ENCODE measurements at regions not wholly inside any gene's neighbourhood (a gene's known extent, or its start where the extent isn't known, plus 50 kb on each side); places are given as distances from the start of the nearest gene placed in this dataset.

DNA sequence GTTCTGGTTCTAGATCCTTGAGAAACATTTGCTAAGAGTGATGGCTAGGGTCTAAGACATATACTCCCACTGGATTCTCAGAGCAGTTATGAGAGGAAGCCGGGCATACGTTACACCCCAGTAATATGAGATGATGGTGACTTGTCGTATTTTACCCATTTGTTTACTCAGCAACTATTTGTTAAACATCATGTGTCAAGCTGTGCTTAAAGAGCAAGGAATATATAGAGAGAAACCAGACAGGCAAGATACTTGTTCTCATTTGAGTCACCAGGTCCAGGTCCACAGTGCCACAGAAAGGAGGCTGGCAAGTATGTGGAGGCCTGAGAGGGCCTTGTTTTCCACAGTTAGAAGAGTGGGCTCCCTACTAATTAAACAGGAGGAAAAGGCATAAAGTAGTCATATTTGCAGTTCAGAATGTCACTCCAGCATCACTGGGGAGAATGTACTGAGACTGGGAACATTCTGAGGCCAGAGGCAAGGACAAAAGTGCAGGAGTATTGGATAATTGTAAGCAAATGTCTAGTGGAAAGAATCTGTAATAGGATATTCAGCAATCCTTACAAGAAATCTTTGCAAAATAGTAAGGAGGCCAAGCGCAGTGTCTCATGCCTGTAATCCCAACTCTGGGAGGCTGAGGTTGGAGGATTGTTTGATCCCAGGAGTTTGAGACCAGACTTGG is 142.2 kb downstream of the IRS2 start:
- DNase-seq (ENCODE audit: low read depth in 2 of 2), result no peak

DNA sequence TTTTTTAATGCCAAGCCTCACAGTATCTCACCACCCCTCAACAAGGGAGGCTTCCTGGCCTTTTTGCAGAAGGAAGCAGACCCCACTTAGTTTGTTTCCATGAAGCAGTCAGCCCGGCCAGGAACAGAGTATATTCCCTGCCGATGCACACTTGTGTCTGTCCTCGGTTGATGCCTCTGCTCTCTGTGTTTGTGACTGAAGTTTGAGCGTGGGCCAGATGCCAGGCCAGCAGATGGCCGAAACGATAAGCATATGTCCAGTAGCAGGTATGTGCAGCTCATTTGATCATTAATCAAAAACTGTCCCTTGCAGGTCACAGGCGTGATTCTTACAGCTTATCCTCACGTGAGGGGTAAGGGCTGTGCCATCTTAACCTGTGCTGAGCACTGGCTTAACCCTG is 144.0 kb downstream of the IRS2 start:
- no peak for DNase-seq (ENCODE audit: low read depth in 2 of 2)

DNA sequence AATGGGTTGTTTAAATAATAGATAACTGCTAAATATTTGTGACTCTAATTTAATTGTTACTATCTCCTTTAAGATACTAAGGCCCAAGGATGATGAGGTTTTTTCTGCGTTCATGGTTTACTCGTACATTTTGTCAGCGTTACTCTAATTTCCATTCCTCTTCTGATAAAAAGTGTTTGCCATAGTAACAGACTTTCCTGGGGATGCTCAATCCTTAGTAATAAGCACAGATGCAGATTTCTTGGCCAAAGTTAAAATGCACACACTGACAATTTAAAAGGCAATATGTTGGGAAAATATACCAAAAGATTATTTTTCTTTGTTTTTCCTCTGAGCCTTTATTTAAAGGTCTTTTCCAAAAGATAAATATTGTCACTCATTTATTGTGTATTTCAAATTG is 149.6 kb downstream of the IRS2 start:
- no peak for DNase-seq (ENCODE audit: low read depth in 2 of 2)

DNA sequence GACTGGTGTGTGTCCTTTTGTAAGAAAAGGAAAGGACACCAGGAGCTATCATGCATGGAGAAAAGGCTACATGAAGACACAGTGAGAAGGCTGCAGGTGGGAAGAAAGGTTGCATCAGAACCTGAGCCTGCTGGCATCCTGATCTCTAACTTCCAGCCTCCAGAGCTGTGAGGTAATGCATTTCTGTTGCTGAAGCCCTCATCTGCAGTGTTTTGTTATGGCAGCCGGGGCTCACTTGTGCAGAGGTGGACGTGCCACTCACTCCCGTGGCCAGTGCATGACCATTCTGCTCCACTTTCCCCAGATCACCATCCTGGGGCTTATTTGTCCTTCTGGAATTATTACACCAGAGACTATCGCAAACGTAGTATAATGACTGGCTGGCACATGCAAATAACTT is 155.3 kb downstream of the IRS2 start:
- DNase-seq (ENCODE audit: low read depth in 2 of 2), result no peak

DNA sequence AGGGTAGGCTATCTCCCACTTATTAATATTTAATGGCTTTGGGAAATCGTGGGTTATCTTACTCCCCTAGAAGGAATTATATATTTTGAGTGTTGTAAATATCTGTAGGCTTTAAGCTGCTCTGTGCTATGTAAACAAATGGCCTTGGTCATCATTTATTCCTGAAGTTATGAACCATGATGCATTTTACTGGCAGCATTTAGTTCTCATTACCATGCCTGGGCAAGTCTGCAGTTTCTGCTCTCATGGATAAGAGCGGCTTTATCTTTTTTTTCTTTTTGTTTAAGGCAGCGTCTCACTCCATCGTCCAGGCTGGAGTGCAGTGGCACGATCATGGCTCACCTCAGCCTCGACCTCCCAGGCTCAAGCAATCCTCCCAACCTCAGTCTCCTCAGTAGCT is 156.1 kb downstream of the IRS2 start:
- DNase-seq (ENCODE audit: low read depth in 2 of 2), result no peak

DNA sequence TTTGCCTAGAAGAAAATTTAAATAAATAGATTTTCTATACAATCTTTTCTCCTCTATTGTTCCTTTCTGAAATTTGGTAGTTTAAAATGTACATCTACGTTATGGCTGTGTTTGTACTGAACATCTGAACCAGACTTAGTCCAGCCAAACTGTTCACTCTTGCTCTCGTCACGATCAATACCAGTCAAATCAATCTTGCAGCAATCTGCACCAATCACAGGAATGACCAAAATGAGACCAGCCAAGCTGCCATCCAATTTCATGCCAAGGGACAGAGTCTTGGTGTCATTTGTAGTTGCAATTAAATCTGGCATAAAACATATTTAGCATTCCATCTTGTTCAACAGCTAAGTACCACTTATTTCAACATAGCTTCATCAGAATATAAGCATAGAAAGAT is 156.6 kb downstream of the IRS2 start:
- DNase-seq (ENCODE audit: low read depth in 2 of 2), result no peak

DNA sequence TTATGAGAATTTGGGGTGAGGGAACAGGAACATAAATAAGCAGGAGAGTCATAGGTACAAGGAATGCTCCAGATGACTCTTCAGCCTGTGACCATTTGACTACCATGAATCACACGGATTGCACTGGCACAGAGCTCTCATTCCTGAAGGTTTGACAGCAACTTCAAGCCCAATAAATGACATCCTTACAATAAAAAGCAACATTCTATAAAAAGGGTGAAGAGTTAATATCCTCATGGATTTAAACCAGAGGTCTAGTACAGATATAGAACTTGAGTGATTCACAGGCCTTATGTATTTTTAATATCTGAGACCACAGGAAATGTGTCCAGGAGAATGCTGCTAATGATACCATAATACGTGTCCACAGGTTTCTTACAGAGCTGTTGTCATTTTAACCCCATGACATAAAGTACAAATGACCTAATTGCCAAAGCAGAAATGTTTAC is 158.1 kb downstream of the IRS2 start:
- DNase-seq (ENCODE audit: low read depth in 2 of 2), result no peak

DNA sequence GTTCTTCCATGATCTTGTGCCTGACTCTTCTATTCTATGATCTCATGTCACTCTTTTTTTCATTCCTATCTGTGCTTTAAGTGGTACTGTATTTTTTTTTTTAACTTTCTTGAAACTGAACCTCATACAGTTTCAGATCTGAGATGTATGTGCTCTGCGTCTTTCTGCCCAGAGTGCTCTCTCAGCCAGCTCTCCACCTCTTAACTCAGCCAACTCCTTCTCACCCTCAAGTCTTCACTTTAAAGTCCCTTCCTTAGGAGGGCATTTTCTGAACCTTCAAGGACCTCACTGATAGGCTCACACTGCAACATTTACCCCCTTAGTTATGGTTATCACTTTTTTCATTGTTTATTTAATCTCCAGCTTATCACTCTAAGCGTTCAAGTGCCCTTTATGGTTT is 158.7 kb downstream of the IRS2 start:
- DNase-seq (ENCODE audit: low read depth in 2 of 2), result no peak

DNA sequence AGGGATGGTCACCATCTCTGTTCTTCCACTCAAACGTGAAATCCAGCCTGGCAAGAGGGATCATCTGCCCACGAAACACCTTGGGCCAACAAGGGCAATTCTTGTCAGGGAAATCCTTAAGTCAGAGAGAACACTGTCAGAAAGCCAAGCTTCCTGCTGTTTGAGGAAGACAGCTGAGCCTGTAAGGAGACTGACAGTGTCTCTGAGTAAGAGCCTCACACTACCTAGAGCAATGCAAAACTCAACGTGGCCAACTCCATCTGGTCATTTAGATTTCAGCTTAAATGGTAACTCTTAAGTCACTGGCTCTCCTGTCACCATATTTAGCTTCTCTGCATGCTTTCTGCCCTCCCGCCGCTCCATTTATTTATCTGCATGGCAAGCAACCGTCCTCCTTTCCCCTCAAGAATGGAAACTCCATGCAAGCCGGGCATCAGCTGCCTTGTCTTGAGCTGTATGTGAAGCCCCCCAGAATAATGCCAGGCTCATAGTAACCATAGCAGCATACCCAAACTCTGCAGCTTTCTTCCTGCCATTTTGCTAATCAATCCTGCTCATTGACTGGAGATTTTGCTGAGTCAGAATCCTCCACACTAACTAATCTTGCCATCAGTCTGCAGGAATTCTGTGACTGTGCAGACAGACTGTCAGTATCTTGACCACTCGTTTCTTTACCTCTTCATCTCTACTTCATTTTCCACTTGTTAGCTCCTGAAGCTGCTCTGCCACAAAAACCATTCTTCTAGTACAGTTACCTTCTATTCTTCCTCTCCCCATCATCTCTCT is 159.8 kb downstream of the IRS2 start:
- DNase-seq (ENCODE audit: low read depth in 2 of 2), result no peak

DNA sequence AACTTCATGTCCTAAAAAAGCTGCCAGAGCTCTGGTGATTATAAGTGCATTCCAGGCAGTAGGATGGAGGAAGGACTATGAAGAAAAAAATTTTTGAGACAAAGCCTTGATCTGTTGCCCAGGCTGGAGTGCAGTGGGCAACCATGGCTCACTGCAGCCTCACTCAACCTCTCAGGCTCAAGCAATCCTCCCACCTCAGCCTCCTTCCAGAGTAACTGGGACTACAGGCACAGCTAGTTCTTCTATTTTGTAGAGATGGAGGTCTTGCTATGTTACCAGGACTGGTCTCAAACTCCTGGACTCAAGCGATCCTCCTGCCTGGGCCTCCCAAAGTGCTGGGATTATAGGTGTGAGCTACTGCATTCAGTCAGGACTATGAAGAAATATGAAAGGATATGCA is 161.2 kb downstream of the IRS2 start:
- no peak for DNase-seq (ENCODE audit: low read depth in 2 of 2)

DNA sequence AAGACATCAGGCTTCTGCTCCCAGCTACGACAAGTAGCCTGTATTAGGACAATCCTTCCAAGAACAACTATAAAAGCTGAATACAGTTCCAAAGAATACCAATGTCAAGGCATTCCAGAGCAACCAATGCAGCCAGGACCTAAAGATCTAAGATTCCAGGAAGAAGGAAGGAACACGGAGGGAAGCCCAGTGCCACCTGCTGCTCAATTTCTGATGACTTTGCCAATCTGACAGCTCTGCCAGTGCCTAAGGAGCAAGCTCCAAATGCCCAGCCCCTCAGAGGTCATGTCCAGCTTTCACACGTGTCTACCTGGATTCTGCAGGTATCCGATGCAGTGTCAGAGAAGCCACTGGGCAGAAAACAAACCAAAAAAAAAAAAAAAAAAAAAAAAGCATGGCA is 164.4 kb downstream of the IRS2 start:
- no peak for DNase-seq (ENCODE audit: low read depth in 2 of 2)

DNA sequence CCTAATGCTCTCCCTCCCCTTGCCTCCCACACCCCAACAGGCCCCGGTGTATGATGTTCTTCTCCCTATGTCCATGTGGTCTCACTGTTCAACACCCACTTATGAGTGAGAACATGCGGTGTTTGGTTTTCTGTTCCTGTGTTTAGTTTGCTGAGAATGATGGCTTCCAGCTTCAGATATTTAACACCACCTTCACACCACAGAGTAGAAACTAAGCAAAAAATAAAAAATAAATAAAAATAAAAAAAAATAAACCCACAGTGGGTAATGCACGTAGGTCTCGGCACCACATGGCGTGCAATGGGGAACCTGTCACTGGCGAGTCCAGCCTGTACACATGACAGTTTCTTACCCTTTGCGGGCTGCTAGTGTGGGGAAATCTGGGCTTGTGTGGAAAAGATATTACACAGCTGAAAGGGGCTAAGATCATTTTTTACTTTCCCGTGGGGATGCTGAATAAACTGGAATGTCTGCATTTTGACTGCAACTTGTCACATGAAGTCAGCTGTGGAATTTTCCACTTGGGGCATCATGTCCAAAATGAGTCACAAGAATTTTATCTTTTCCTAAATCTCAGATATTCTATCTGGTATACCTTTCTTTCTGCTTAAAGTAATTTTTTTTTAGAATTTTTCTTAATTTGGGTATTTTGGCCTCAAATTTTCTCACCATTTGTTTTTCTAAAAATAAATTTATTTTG is 170.5 kb downstream of the IRS2 start:
- no peak for DNase-seq (ENCODE audit: low read depth in 2 of 2)

DNA sequence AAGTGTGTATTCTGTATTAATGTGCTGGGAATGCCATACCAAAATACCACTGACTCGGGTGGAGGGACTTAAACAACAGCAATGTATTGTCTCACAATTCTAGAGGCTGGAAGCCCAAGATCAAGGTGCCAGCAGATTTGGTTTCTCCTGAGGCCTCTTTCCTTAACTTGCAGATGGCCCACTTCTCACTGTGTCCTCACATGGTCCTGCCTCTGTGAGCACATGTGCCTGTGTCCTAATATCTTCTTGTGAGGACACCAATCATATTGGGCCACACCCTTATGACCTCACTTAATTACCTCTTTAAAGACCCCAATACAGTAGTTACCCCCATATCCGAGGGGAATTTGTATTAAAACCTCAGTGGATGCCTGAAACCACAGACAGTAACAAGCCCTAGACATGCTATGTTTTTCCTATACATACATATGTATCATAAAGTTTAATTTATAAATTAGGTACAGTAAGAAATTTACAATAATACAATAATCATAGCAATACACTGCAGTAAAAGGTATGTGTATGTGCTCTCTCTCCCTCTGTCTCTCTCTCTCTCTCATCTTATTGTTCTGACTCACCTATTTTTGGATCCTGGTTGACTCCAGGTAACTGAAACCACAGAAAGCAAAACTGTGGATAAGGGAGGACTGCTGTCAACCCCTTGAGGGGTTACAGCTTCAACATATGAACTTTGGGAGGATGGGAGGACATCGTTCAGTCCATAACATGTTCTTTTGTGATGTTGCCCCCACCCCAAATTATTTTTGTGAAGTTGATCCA is 174.3 kb downstream of the IRS2 start:
- no peak for DNase-seq (ENCODE audit: low read depth in 2 of 2)

DNA sequence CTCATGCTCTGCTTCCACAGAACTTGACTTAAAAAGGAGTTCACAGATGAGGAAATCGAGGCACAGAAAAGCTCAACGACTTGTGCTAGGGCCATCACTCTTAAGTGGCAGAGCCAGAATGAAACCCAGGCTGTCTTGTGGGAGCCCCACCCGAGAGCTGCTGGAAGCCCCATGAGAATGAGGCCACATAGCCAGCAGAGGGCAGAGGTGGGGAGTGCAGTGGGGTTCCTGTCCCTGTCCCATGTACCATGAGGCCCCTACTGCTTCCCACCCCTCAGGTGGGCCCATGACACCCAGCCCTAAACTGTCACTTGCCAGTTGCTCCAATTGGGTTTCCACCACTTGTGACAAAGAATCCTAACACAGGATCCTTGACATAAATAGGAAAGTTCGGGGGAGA is 175.9 kb downstream of the IRS2 start:
- DNase-seq (ENCODE audit: low read depth in 2 of 2), result peak; percentile 1 to 13

DNA sequence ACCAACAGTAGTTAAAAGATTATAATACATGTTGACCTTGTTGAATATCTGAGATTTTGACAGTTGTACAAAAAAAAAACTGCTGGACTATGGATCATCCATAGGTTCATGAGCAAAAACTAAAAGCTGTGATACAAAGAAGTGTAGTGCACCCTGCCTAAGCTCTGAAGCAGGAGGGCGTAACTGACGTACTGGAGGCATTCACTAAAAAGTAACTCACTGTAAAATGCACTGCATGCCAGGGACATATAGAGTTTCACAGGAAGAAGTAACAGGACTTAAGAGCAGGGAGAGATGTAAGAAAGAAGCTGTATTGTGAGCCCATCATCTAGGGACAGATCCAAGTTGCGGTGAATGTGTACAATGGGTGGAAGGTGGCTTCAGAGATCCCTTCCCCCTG is 177.9 kb downstream of the IRS2 start:
- DNase-seq (ENCODE audit: low read depth in 2 of 2), result no peak

DNA sequence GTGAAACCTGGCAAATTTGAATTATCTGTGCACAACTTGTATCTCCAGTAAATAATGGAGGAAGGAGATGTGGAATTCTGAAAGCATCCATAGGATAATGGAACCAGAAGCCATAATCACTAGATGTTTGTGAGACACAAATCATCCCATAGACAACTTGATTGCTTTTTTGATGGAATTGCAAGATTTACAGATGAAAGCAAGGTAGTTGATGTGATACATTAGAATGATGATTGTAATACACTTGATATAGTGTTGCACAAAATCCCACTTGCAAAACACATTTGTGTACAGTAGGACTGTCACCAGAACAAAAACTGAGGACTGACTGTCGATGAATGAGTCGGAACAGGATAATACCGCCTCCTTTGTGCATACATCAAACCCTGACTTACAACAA is 178.3 kb downstream of the IRS2 start:
- DNase-seq (ENCODE audit: low read depth in 2 of 2), result no peak

DNA sequence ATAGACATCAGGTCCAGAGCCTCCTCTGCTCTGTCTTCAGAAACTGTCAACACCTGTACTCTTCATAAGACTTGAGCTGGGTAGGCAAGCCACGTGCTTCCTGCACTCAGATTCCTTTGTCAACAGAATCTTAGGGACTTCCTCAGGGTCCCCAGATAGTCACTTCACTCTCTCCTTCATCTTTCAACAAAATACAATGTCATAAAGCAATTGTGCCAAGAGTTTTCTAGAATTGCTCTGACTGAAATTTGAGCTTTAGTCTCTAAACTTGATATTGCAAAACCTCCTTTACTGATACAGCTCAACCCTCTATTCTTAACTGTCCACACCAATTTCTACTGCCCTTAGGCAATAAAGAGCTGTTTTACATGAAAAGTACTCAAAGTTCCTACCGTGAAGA is 179.9 kb downstream of the IRS2 start:
- DNase-seq (ENCODE audit: low read depth in 2 of 2), result no peak

DNA sequence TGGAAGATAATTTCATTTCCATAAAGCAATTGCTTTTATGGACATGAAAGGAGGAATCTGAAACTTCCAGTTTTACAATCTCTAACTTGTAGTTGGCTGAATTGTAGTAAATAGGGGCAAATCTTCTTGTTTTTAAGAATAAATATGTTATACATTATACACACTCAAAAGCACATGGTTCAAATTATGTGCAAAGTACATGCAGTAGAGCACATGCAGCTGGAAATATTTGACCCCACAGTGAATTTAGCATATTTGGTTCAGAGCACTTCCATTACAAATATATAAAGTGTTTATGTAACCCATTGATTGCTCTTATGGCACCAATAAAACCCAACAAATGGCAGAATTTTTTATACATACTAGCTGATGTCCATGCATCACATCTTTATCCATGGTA is 180.5 kb downstream of the IRS2 start:
- DNase-seq (ENCODE audit: low read depth in 2 of 2), result no peak

DNA sequence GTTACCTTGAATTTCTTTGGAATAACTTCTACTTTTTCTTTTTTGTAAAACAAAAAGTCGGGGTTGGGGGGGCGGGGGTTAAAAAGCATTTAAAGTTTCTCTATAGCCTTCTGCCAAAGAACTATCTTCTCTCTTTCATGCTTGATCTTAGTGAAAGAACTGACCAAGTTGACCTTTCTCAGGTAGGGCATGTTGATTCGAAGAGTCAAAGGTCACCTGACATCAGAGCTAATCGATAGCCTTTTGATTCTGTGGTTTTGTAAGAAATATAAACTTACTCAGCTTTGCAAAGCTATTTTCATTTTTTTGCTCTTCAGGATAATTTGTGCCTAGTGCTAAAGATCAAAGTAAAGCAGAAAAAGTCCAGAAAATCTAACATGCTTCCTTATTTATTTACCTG is 181.5 kb downstream of the IRS2 start:
- no peak for DNase-seq (ENCODE audit: low read depth in 2 of 2)

DNA sequence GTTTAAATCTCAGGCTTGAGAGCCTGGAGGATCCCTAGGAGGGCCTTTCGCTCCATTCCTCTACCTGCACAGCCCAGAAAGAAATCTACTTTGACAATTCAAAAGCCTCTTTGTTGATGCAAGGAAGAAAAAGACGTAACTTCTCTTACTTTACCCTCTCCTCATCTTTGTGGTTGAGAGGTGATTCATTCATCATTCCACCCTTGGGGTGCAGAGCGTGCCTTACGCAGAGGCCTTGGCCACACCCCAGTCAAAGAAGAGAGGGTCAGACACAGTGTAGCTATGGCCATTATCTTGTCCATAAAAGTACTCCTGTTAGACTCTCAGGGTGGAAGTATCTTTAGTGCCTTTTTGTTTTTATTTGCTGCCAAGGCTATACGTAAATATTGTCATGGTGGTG is 184.0 kb downstream of the IRS2 start:
- no peak for DNase-seq (ENCODE audit: low read depth in 2 of 2)

DNA sequence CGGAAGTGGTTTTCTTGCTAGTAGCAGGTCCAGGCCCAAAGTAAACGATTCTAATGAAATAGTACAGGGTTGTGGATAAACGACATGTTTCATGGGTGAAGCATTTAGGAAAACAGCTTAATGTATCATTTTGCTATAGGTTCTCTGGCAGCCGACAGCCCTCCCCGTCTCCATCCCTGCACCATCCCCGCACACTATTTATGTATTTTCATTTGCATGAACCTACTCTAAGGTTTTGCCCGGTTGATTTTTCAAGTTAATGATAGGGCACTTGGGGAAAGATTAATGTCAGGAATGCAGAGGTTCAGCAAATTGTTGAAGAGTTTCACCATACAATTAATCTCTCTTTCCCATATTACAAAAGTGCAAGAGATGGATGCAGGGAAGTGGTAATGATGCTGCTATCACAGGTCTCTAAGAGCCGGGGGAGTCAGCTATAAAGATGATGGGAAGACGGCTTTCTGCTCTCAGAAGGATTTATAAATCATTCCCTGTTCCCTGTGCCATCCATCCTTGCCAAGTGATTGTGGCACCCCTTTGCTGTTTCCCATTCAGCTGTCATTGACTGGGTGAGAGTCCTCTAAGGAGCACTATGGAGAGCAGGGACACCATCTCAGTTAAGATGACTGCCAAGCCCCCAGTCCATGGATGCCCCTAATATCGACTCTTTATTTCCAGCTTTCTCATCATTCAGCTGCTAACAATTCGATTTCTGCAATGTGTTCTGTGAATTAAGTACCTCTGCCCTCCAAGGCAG is 186.3 kb downstream of the IRS2 start:
- no peak for DNase-seq (ENCODE audit: low read depth in 2 of 2)
